NCI-H82 treated with DMSO at 0.1 percent for 48 hours (cell line): ENCODE measurements at regions not wholly inside any gene's neighbourhood (a gene's known extent, or its start where the extent isn't known, plus 50 kb on each side); places are given as distances from the start of the nearest gene placed in this dataset.
"Not testable (repeated sequence)": the region's sequence is repeated elsewhere in the genome, so short reads cannot be mapped to it uniquely, and the experiment has no call there.

Experiments
- DNase-seq: peaks from one replicate; lab custom pipeline; 2025; ENCODE audit not compliant: unreplicated experiment; lab: John Stamatoyannopoulos, UW

DNA sequence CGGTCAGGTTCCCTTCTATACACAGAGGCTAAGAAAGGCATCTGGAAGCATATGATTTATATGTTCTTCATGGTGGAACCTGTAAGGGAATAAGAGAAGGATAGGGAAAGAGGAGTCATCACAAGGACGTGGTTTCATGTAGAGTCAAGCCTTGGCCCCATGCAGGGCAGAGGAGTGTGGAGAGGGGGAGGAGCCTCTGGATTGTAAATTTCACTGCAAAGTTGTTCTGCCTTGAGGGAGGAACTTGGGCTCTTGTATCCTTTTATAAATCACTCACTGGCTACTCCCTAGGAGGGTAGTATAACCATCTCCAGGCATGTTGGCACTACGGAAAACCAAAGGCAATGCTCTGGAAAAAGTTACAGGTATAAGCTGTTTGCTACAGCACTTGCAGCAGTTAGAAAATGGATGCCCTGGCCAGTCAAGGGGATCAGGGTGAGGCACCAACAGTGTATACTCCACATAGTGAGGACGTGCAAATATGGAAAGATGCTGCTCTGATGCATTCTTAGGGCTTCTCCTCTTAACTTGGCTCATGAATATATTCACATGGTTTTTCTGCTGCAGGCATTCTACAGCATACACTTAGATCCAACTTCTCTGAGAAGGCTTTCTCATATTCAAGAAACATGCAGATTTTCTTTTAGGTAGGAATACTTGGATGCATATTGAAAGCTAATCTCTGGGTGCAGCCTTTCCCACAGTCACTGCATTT, 60.3 kb upstream of the ZNF81 start:
- DNase-seq, result no peak

DNA sequence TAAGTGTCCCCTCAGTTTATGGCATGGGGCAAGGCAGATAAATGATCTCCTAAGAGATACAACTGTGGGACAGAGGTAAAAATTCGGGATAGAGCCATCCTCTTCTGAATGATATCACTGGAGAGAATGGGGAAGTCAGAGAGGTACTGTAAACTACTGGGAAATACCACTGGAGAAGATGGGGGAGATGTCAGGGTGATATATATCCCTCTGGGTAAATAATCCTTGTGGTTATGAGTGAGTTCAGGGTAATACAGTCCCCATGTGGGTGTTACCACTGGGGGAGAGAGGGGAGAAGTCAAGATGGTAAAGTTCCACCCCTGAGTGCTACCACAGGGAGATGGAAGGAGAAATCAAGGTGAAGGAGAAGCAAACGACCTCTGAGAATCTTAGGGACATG, 63.9 kb upstream of the ZNF81 start:
- no peak for DNase-seq

DNA sequence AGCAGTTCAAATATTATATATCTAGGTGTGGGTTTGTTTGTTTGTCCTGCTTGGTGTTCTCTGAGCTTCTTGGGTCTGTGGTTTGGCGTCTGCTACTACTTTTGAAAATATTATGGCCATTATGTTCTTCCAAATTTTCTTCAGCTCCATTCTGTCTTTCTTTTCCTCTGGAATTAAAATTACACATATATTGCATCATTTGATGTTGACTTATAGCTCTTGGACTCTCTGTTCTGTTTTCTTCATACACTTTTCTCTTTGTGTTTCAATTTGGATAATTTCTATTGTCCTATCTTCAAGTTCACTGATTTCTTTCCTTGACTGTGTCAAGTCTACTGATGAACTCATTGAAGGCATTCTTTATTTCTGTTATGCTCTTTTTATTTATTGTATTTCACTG, 65.2 kb upstream of the ZNF81 start:
- DNase-seq, result no peak

DNA sequence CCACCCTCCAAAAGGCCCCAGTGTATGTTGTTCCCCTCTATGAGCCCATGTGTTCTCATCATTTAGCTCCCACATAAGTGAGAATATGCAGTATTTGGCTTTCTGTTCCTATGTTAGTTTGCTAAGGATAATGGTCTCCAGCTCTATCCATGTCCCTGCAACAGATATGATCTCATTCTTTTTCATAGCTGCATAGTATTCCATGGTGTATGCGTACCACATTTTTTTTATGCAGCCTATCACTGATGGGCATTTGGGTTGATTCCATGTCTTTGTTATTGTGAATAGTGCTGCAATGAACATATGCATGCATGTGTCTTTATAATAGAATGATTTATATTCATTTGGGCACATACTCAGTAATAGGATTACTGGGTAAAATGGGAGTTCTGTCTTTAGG, 73.9 kb upstream of the ZNF81 start:
- not testable (repeated sequence) for DNase-seq

DNA sequence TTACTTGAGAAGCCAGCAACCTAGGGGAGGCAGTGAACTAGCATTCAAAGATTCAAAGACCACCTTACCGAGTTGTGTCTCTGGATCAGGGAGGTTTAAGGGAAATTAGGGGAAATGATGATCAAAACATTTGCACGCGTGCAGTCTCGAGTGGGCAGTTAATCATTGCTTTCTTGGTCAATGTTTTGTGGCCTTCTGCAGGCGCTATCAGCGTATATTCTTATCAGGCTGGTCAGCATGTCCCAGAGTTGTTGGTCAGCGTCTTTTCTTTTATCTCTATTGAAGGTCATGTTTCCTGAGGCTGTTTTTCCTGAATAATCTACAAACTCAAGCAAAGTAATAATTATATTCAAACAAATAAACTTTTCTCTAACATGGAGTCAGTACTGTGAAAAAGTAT, 84.0 kb upstream of the ZNF81 start:
- no peak for DNase-seq

DNA sequence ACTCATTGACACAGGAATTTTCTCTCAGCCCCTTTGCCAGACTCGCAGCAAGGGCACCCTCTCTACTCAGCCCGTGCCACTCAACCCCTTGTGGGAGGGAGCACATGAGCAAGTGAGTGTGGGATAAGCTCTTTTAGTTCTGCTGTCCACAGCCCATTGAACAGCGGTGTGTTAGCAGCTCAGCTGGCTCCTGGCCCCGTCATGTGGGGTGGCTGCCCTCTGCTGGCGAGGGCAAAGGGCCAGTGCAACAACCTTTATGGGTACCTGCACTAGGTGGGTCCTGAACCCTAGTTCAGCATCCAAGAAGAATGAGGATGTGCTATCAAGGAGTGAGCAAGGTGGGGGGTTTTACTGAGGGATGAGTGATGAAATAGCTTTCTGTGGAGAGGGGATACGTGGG, 85.0 kb upstream of the ZNF81 start:
- DNase-seq, result peak; percentile 13

DNA sequence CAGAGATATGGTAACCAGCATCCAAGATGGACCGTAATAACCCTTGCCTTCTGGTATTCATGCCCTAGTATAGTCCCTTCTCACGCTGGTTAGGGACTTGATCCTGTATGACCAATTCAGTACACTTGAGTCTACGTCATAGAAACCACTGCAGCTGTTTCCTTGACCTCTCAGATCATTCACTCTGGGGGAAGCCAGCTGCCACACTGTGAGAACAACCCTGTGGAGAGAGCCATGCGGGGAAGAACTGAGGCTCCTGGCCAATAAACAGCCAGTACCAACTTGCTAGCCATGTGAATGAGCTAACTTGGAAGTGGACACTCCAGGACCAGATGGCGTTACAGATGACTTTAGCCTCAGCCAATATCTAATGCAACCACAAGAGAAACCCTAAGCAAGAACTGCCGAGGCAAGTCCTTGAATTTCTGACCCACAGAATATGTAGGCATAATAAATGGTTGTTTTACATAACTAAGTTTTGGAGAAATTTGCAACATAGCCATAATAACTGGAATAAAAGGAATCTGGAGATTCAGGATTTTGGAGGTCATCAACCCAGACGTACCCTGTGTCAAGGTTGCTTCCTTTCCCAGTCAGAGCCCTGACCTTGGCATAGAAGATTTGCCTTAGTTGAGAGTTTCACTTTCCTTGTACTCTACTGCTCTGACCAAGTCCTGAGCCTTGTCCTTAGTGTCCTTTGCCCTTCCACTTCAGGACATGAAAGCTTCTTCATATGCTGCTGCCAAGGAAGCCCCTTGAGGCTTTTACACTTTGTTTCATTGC, 87.3 kb upstream of the ZNF81 start:
- no peak for DNase-seq

DNA sequence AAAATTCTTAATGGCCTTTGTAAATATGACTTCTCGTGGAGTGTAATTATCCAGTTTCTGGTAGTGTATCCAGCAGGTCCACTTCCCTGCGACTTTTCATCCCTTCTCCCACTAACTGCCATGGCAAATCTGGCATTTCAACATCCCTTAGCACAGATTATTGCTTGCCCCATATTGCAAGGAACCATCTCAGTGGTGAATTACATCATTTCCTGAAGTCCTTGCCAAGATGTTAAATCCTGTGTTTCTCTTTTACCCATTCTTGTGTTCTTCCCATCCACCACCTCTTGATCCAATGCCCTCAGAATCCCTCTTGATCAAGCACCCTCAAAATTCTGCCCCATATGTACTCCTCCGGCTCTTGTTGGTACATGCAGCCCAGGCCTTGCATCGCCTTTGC, 88.1 kb upstream of the ZNF81 start:
- no peak for DNase-seq

DNA sequence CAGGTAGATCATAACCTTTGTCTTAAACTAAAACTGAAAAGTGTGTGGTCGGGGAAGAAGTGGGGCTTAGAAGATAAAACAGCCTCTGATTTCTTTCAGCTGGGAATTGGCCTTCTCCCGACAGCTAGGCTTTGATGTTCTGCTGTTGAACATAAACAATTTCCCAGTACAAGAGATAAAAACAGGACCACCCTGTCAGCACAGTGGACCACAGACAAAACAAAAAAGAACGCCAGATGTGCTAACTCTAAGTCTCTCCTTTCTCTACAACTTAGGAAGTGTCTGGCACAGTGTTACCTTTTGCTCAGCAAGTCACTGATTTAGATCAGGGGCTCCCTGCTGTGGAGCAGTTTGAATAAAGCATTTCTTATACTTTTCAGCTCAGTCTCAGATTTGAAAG, 87.5 kb upstream of the UXT start:
- DNase-seq, result no peak

DNA sequence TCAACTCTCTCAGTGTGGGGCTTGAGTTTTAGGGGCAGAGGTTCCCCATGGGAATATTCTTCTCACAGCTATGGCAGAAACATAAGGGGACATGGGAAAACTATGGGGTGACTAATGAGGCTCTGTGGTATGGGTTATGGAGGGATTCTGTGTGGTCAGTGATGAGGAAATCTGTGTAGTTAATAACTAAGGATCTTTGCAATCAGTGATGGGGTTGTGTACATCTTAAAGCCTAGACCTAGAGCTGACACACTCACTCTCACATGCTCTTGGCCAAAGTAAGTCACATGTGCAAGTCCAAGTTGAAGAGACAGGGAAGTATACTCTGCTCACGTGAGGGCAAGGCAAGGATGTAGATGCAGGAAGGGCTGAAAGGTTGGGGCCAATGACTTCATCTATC, 86.4 kb upstream of the UXT start:
- DNase-seq, result no peak

DNA sequence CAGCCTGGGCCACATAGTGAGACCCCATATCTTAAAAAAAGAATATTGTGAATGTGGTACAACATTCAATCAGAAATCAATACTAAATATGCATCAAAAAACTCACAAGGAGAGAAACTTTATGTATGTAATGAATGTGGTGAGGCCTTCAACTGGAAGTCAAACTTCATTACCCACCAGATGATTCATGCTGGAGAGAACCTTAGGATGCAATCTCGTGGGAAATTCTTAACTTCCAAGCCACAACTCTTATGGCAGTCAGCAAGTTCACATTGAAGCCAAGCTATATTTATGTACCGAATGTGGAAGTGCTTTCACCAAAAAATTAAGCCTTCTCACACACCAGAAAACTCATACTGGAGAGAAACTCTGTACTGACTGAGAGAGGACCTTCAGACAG, 84.5 kb upstream of the UXT start:
- DNase-seq, result no peak

DNA sequence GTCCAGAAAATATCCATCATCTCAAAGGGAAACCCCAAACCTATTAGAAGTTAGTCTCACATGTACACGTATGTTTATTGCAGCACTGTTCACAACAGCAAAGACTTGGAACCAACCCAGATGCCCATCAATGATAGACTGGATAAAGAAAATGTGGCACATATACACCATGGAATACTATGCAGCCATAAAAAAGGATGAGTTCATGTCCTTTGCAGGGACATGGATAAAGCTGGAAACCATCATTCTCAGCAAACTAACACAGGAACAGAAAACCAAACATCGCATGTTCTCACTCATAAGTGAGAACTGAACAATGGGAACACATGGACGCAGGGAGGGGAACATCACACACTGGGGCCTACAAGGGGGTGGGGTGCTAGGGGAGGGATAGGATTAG, 79.9 kb upstream of the UXT start:
- not testable (repeated sequence) for DNase-seq

DNA sequence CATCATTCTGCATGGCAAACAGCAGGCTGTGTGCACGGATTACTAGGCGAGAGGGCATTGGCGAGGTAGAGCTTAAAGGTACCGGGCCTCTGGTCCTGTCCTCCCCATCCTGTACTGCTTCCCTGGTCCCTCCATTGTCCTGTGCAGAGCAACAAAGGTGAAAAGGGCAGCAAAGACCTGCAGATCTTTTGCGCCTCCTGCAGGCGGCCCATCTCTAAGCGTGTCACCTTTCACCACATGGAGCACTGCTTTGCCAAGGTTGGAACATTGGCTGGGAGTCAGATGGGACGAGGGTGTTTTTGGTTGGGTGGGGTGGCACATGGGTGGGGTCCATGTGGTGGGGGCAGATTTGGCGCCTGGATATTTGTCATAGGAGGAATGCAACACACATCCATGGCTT, 64.7 kb upstream of the UXT start:
- DNase-seq, result no peak

DNA sequence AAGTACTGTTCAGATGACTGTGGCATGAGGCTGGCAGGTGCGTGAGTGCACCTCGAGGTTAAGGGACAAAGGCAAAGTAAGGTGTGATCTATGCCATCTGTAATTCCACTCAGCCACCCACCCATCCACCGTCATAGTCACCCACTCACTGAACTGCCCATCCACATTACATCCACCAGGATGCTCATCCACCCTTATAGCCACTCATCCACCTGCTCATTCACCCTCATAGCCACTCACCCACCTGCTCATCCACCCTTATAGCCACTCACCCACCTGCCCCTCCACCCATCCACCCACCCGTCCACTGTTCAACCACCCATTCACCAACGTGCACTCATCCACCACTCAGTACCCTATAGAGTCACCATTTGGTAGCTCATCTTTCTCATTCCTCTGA, 64.1 kb upstream of the UXT start:
- DNase-seq, result no peak

DNA sequence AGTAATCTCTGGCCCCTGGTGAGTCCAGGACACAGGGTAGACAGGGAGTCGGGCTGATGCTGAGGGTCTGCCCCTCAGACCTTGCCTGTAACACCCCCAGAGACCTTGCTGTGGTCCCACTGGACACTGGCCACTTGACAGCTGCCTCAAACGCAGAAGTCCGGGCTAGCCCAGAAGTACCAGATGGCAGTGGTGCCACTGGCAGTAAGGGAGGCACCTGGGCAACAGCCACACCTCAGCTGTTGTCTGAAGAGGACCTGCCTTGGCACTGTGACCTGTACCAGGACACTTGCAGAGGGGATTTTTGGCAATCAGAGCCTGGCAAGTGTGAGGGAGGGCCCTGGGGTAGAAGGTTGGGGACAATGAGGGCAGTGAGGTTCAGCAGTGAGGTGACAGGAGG, 63.3 kb upstream of the UXT start:
- no peak for DNase-seq

DNA sequence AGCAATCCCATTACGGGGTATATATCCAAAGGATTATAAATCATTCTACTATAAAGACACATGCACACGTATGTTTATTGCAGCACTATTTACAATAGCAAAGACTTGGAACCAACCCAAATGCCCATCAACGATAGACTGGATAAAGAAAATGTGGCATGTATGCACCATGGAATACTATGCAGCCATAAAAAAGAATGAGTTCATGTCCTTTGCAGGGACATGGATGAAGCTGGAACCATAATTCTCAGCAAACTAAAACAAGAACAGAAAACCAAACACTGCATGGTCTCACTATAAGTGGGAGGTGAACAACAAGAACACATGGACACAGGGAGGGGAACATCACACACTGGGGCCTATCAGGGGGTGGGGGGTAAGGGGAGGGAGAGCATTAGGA, 56.1 kb upstream of the UXT start:
- DNase-seq, result not testable (repeated sequence)

DNA sequence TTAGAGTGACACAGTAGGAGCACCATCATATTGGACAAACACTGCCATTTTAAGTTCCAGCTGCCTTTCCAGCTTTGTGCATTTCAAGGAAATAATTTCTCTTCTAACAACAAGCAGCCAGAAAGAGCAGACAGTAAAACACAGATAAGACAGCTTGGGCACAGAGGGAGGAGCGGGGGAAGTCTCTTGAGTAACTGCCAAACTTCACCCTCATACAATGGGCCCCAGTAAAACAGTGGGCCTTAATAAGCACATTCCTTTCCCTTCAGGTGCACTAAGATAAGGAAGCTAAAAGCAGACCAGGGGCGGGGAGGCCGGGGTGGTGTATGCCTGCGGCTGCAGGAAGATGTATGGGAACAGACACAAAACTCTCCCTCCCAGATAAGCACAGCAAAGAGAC, 53.7 kb upstream of the UXT start:
- not testable (repeated sequence) for DNase-seq

DNA sequence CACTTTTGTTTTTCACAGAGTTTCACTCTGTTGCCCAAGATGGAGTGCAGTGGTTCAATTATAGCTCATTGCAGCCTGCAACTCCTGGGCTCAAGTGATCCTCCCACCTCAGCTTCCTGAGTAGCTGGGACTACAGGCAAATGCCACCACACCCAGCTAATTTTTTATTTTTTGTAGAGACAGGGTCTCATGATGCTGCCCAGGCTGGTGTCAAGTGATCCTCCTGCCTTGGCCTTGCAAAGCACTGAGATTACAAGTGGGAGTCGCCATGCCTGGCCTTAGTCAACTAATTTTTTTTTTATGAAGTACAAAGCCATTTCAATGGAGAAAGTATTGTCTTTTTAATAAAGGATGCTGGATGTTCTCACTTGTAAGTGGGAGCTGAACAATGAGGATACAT, 51.3 kb upstream of the UXT start:
- DNase-seq, result no peak
